Fibroblast of lung (primary cell): ENCODE measurements at regions not wholly inside any gene's neighbourhood (a gene's known extent, or its start where the extent isn't known, plus 50 kb on each side); places are given as distances from the start of the nearest gene placed in this dataset.
A peak's percentile ranks its signal among the peaks of the same experiment; 100 is the strongest.

Source experiments
- DNase-seq, 2 donors: peaks; one replicate each; pipeline versions ENCODE4 v3.0.0 to v3.0.0-alpha.2; 2010; ENCODE audit warnings: low read depth in 2 of 2
- H2AFZ ChIP-seq: 2 replicates; pipeline ENCODE4 v1.5.1; 2012; ENCODE audit warnings: low read length, control low read depth, inconsistent platforms
- H3K27ac ChIP-seq: 2 replicates; pipeline ENCODE4 v1.5.1; 2011; ENCODE audit warnings: low read length, control low read depth; ENCODE audit not compliant: insufficient read depth
- H3K27me3 ChIP-seq: 2 replicates; pipeline ENCODE4 v1.5.1; 2011; ENCODE audit warnings: mild to moderate bottlenecking, low read length; ENCODE audit not compliant: control insufficient read depth, insufficient read depth
- H3K36me3 ChIP-seq: 2 replicates; pipeline ENCODE4 v1.5.1; 2011; ENCODE audit warnings: low read length; ENCODE audit not compliant: control insufficient read depth, insufficient read depth
- H3K4me1 ChIP-seq: 2 replicates; pipeline ENCODE4 v1.5.1; 2011; ENCODE audit warnings: low read length; ENCODE audit not compliant: control insufficient read depth, insufficient read depth; ENCODE audit errors: extremely low read depth
- H3K4me2 ChIP-seq: 2 replicates; pipeline ENCODE4 v1.5.1; 2011; ENCODE audit warnings: low read length, control low read depth; ENCODE audit not compliant: insufficient read depth; ENCODE audit errors: extremely low read depth
- H3K4me3 ChIP-seq, 4 experiments: fragments of 200-600 bp in 1 of 4; sonication (generic) in 1 of 4; replicated peaks in 1 of 4; 2 replicates each; pipeline ENCODE4 v1.5.1; 2011 to 2016; ENCODE audit warnings: low read length in 4 of 4, low read depth in 3 of 4, mild to moderate bottlenecking in 3 of 4, control low read depth in 2 of 4, inconsistent platforms in 1 of 4, mixed read lengths in 1 of 4; ENCODE audit not compliant: insufficient read depth in 1 of 4; ENCODE audit errors: control extremely low read depth in 1 of 4
- H3K79me2 ChIP-seq: 2 replicates; pipeline ENCODE4 v1.5.1; 2012; ENCODE audit warnings: mild to moderate bottlenecking, low read length, inconsistent platforms; ENCODE audit not compliant: control insufficient read depth, insufficient read depth
- H3K9ac ChIP-seq: 2 replicates; pipeline ENCODE4 v1.5.1; 2011; ENCODE audit warnings: mild to moderate bottlenecking, low read length, control low read depth; ENCODE audit not compliant: insufficient read depth
- H3K9me3 ChIP-seq: 2 replicates; pipeline ENCODE4 v1.5.1; 2012; ENCODE audit warnings: low read depth, low read length; ENCODE audit not compliant: control insufficient read depth, insufficient read depth
- H4K20me1 ChIP-seq: 2 replicates; pipeline ENCODE4 v1.5.1; 2011; ENCODE audit warnings: low read length; ENCODE audit not compliant: control insufficient read depth, insufficient read depth; ENCODE audit errors: extremely low read depth
- CTCF ChIP-seq, 2 donors: IDR thresholded peaks in 1 of 2; conservative IDR thresholded peaks in 1 of 2; 1 replicate in 1 of 2; 2 replicates in 1 of 2; pipeline ENCODE4 v1.5.1; 2011 to 2012; ENCODE audit warnings: low read length in 2 of 2, control low read depth in 1 of 2, inconsistent platforms in 1 of 2, low read depth in 1 of 2, mild to moderate bottlenecking in 1 of 2
- EZH2 ChIP-seq: IDR thresholded peaks from 2 replicates; pipeline ENCODE4 v1.5.1; 2012; ENCODE audit warnings: low read length, control low read depth, mild to moderate bottlenecking; ENCODE audit errors: missing control alignments

GRCh38 chr3:154801729-154802128, 278.4 kb upstream of the MME start:
- H3K36me3 ChIP-seq = no peaks in the 10 kb centered on the region
- no peaks in the 10 kb centered on the region for H4K20me1 ChIP-seq
- no peaks in the 10 kb centered on the region for H3K27me3 ChIP-seq
- no peaks in the 10 kb centered on the region for H3K4me1 ChIP-seq
- H2AFZ ChIP-seq = no peak overlapping the region
- no peaks in the 10 kb centered on the region for H3K79me2 ChIP-seq
- no peak for DNase-seq
- TF ChIP-seq CTCF (conservative IDR thresholded peaks at IDR 0.05 in 1 of 2, IDR thresholded peaks at IDR 0.05 in 1 of 2; ENCODE audit: low read depth in 1 of 2, low read length in 2 of 2) = no peak
- TF ChIP-seq EZH2 = no peak
- no peaks in the 10 kb centered on the region for H3K9me3 ChIP-seq
- no peak overlapping the region for H3K4me2 ChIP-seq
- no peak overlapping the region for H3K4me3 ChIP-seq
- no peak overlapping the region for H3K9ac ChIP-seq
- no peak overlapping the region for H3K27ac ChIP-seq

DNA sequence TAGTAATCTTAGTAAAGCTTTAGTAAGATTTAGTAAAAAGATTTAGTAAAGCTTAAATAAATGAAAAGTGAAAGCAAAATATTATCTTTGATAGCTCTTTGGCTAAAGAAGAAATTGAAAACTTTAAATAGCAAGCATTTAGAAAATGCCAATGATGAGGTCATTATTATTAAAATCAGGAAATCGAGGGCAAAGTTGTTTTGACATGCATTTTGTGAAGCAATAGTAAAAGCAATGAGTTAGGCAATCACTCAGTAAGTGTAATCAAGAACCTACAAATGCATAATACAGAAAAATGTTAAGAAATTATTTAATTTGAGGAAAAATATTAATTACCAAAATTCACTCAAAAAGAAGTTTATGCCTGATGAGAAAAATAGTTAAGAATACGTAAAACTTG, 280.3 kb upstream of the MME start:
- H3K4me3 ChIP-seq = no peak overlapping the region

DNA sequence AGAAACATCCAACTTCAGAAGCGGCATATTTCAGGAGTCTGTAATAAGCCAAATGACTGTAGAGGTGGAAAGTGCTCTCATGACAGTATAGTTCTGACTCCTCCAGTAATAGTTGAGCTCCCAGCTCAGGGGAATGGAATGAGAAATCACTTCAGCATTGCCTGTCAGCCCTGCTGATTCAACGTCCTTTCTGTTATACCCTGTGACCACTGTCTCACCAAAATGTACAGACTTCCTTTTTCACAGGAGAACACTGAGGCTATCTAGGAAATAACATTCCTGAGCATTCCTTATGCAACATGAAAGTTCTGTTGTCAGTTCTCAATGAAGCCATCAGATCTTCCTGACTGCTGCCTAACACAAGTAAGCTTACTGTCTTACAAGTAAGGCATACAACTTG, 284.5 kb upstream of the MME start:
- Histone ChIP-seq H3K4me2 (peak overlapping the region; percentile 47), H3K9me3 (no peaks in the 10 kb centered on the region), H3K4me1 (peaks cover 7% of the 10 kb centered on the region), H2AFZ (no peak overlapping the region), H3K79me2 (no peaks in the 10 kb centered on the region), H3K27ac (no peak overlapping the region), H3K36me3 (no peaks in the 10 kb centered on the region), H4K20me1 (no peaks in the 10 kb centered on the region), H3K9ac (no peak overlapping the region), H3K27me3 (no peaks in the 10 kb centered on the region), H3K4me3 (no peak overlapping the region)
- peak; percentile 83 to 95 for DNase-seq
- TF ChIP-seq EZH2 = no peak
- TF ChIP-seq CTCF (conservative IDR thresholded peaks at IDR 0.05 in 1 of 2, IDR thresholded peaks at IDR 0.05 in 1 of 2; ENCODE audit: low read depth in 1 of 2, low read length in 2 of 2) = no peak

More for the DNA sequence above, 280.3 kb upstream of the MME start:
- peak overlapping the region; percentile 17 for H3K4me2 ChIP-seq
- H3K79me2 ChIP-seq = no peaks in the 10 kb centered on the region
- no peak for TF ChIP-seq EZH2
- H3K27me3 ChIP-seq = no peaks in the 10 kb centered on the region
- no peaks in the 10 kb centered on the region for H3K9me3 ChIP-seq
- no peak overlapping the region for H3K9ac ChIP-seq
- no peak overlapping the region for H2AFZ ChIP-seq
- no peaks in the 10 kb centered on the region for H3K36me3 ChIP-seq
- H3K27ac ChIP-seq = no peak overlapping the region
- H4K20me1 ChIP-seq = no peaks in the 10 kb centered on the region
- peak in 1 of 2 donors; percentile 73 for DNase-seq
- H3K4me1 ChIP-seq = peaks cover 4% of the 10 kb centered on the region
